Neural cell (in vitro differentiated cells): ENCODE measurements at regions not wholly inside any gene's neighbourhood (a gene's known extent, or its start where the extent isn't known, plus 50 kb on each side); places are given as distances from the start of the nearest gene placed in this dataset.
A peak's percentile ranks its signal among the peaks of the same experiment; 100 is the strongest.
"Not testable (repeated sequence)": the region's sequence is repeated elsewhere in the genome, so short reads cannot be mapped to it uniquely, and the experiment has no call there.

ENCODE experiments used
- H2AFZ ChIP-seq: fragments of 200-600, 300-800 bp; sonication (generic), shearing (Covaris generic); 2 replicates; pipeline ENCODE4 v1.6.0; 2014; ENCODE audit warnings: low read depth, mild to moderate bottlenecking, antibody characterized with exemption, low read length, moderate library complexity
- H3F3A ChIP-seq: fragments of 200-600 bp; shearing (Covaris generic); 2 replicates; pipeline ENCODE4 v1.6.1; 2016; ENCODE audit warnings: mild to moderate bottlenecking, moderate library complexity, mixed read lengths, antibody characterized with exemption, low read length; ENCODE audit not compliant: insufficient read depth, poor library complexity, severe bottlenecking
- H3K27ac ChIP-seq: fragments of 200-600, 300-800 bp; sonication (generic), shearing (Covaris generic); 2 replicates; pipeline ENCODE4 v1.5.1; 2014; ENCODE audit warnings: mild to moderate bottlenecking, low read length, moderate library complexity
- H3K27me3 ChIP-seq: fragments of 300-800, 200-600 bp; sonication (generic), shearing (Covaris generic); 2 replicates; pipeline ENCODE4 v1.6.0; 2014; ENCODE audit warnings: mild to moderate bottlenecking, low read depth, low read length, moderate library complexity; ENCODE audit not compliant: insufficient read depth
- H3K36me3 ChIP-seq: fragments of 300-800, 200-600 bp; sonication (generic), shearing (Covaris generic); 2 replicates; pipeline ENCODE4 v1.5.1; 2014; ENCODE audit warnings: mild to moderate bottlenecking, antibody characterized with exemption, low read length, moderate library complexity; ENCODE audit not compliant: insufficient read depth
- H3K4me2 ChIP-seq: fragments of 300-800, 200-600 bp; sonication (generic), shearing (Covaris generic); 2 replicates; pipeline ENCODE4 v1.6.0; 2014; ENCODE audit warnings: mild to moderate bottlenecking, low read length
- H3K4me3 ChIP-seq: fragments of 300-800, 200-600 bp; sonication (generic), shearing (Covaris generic); 2 replicates; pipeline ENCODE4 v1.5.1; 2014; ENCODE audit warnings: mild to moderate bottlenecking, low read length, moderate library complexity
- H3K79me2 ChIP-seq: fragments of 200-600 bp; shearing (Covaris generic); replicated peaks from 2 replicates; pipeline ENCODE4 v1.6.0; 2014; ENCODE audit warnings: mild to moderate bottlenecking, low read length, moderate library complexity; ENCODE audit not compliant: insufficient read depth
- H3K9ac ChIP-seq: fragments of 300-800, 200-600 bp; sonication (generic), shearing (Covaris generic); 2 replicates; pipeline ENCODE4 v1.6.1; 2016; ENCODE audit warnings: mild to moderate bottlenecking, low read length, mixed read lengths
- H3K9me2 ChIP-seq: fragments of 200-600 bp; shearing (Covaris generic); 2 replicates; pipeline ENCODE4 v1.6.1; 2016; ENCODE audit warnings: mild to moderate bottlenecking, low read length, mixed read lengths; ENCODE audit not compliant: insufficient read depth
- H3K9me3 ChIP-seq: fragments of 200-600, 300-800 bp; sonication (generic), shearing (Covaris generic); 2 replicates; pipeline ENCODE4 v1.6.1; 2016; ENCODE audit warnings: mild to moderate bottlenecking, mixed run types, low read length, moderate library complexity, mixed read lengths
- H4K20me1 ChIP-seq: fragments of 200-600 bp; shearing (Covaris generic); 2 replicates; pipeline ENCODE4 v1.6.1; 2016; ENCODE audit warnings: mild to moderate bottlenecking, mixed run types; ENCODE audit not compliant: insufficient read depth
- CTCF ChIP-seq: fragments of 450-650 bp; IDR thresholded peaks from 2 replicates; pipeline ENCODE4 v1.5.1; 2014; ENCODE audit warnings: antibody characterized with exemption, mild to moderate bottlenecking, moderate library complexity; ENCODE audit not compliant: poor library complexity, severe bottlenecking
- EP300 ChIP-seq: fragments of 450-650 bp; conservative IDR thresholded peaks from 2 replicates; pipeline ENCODE4 v1.6.1; 2014; ENCODE audit warnings: antibody characterized with exemption, mild to moderate bottlenecking, moderate library complexity; ENCODE audit not compliant: poor library complexity, severe bottlenecking
- EZH2 ChIP-seq: fragments of 200-600, 300-800 bp; shearing (Covaris generic), sonication (generic); IDR thresholded peaks from 2 replicates; pipeline ENCODE4 v1.6.1; 2014; ENCODE audit warnings: antibody characterized with exemption, low read length, borderline replicate concordance, mild to moderate bottlenecking; ENCODE audit not compliant: insufficient read depth, poor library complexity, severe bottlenecking
- MXI1 ChIP-seq: fragments of 450-650 bp; conservative IDR thresholded peaks from 2 replicates; pipeline ENCODE4 v1.6.1; 2014; ENCODE audit warnings: antibody characterized with exemption, mild to moderate bottlenecking; ENCODE audit not compliant: poor library complexity, severe bottlenecking
- POLR2AphosphoS5 ChIP-seq: IDR thresholded peaks from 2 replicates; pipeline ENCODE4 v1.6.1; 2012
- RAD21 ChIP-seq: fragments of 450-650 bp; conservative IDR thresholded peaks from 2 replicates; pipeline ENCODE4 v1.6.1; 2014; ENCODE audit warnings: antibody characterized with exemption, mild to moderate bottlenecking, moderate library complexity
- REST ChIP-seq: IDR thresholded peaks from 2 replicates; pipeline ENCODE4 v1.6.1; 2012; ENCODE audit warnings: borderline replicate concordance
- SMC3 ChIP-seq: fragments of 450-650 bp; conservative IDR thresholded peaks from 2 replicates; pipeline ENCODE4 v1.6.1; 2014; ENCODE audit warnings: antibody characterized with exemption, mild to moderate bottlenecking, moderate library complexity; ENCODE audit not compliant: poor library complexity

GRCh38 chr6:78693835-78694234 is 173.5 kb upstream of the IRAK1BP1 start:
- H3K9me2 ChIP-seq = no peaks in the 10 kb centered on the region
- no peaks in the 10 kb centered on the region for H3K9me3 ChIP-seq
- no peak overlapping the region for H3K9ac ChIP-seq
- H3K27ac ChIP-seq = no peak overlapping the region
- H3K4me2 ChIP-seq = no peak overlapping the region
- TF ChIP-seq EP300 = no peak
- peak; percentile 28 for TF ChIP-seq RAD21
- no peaks in the 10 kb centered on the region for H3F3A ChIP-seq
- no peaks in the 10 kb centered on the region for H3K27me3 ChIP-seq
- no peaks in the 10 kb centered on the region for H4K20me1 ChIP-seq
- no peak overlapping the region for H2AFZ ChIP-seq
- no peak overlapping the region for H3K4me3 ChIP-seq
- no peaks in the 10 kb centered on the region for H3K36me3 ChIP-seq
- H3K79me2 ChIP-seq = no peaks in the 10 kb centered on the region

GRCh38 chr6:78694628-78695027 is 172.7 kb upstream of the IRAK1BP1 start:
- H4K20me1 ChIP-seq, H3K36me3 ChIP-seq, H3F3A ChIP-seq, H3K27me3 ChIP-seq, H3K9me3 ChIP-seq, H3K4me2 ChIP-seq, H3K79me2 ChIP-seq, H3K9ac ChIP-seq, H3K9me2 ChIP-seq, H2AFZ ChIP-seq, H3K27ac ChIP-seq, H3K4me3 ChIP-seq: not testable (repeated sequence)

GRCh38 chr6:78700991-78701390 is 166.4 kb upstream of the IRAK1BP1 start:
- no peaks in the 10 kb centered on the region for H3K27me3 ChIP-seq
- no peak overlapping the region for H2AFZ ChIP-seq
- no peak overlapping the region for H3K9ac ChIP-seq
- H4K20me1 ChIP-seq = no peaks in the 10 kb centered on the region
- H3K79me2 ChIP-seq = no peaks in the 10 kb centered on the region
- H3K4me2 ChIP-seq = no peak overlapping the region
- no peak overlapping the region for H3K4me3 ChIP-seq
- H3K9me2 ChIP-seq = no peaks in the 10 kb centered on the region
- no peaks in the 10 kb centered on the region for H3F3A ChIP-seq
- no peak for TF ChIP-seq EZH2
- no peak for TF ChIP-seq MXI1
- no peak for TF ChIP-seq RAD21
- TF ChIP-seq SMC3 = no peak
- no peak for TF ChIP-seq REST
- TF ChIP-seq EP300 = no peak
- TF ChIP-seq POLR2AphosphoS5 = no peak
- TF ChIP-seq CTCF = no peak
- no peak overlapping the region for H3K27ac ChIP-seq
- no peaks in the 10 kb centered on the region for H3K9me3 ChIP-seq
- no peaks in the 10 kb centered on the region for H3K36me3 ChIP-seq
